HCT116 (cell line): ENCODE measurements at regions not wholly inside any gene's neighbourhood (a gene's known extent, or its start where the extent isn't known, plus 50 kb on each side); places are given as distances from the start of the nearest gene placed in this dataset.
"Not testable (repeated sequence)": the region's sequence is repeated elsewhere in the genome, so short reads cannot be mapped to it uniquely, and the experiment has no call there.

ENCODE experiments used
- ATAC-seq: fragments of 200-7000 bp; cut with Tn5 transposase; 2 replicates; pipeline ENCODE4 v1.9.1; 2020; ENCODE audit warnings: mild to moderate bottlenecking, moderate library complexity
- BruUV-seq: library from RNA; stranded (reverse); fragments of 400-500 nt; replicated peaks from 2 replicates; lab custom pipeline; 2021; lab: Mats Ljungman, UMichigan
- CTCF ChIA-PET: fragments of 300-600 bp; sonication (Branson Sonifier 250); formaldehyde crosslinking; loops from one replicate; lab custom pipeline; 2021; ENCODE audit warnings: antibody characterized with exemption; lab: Charles Lee
- POLR2A ChIA-PET: fragments of 300-600, 350-600 bp; sonication (Branson Sonifier 250); formaldehyde crosslinking; loops from one replicate; lab custom pipeline; 2021; ENCODE audit warnings: antibody characterized with exemption; lab: Charles Lee
- RAD21 ChIA-PET, 2 experiments: fragments of 300-600 bp; sonication (Branson Sonifier 250); formaldehyde crosslinking; loops; one replicate each; lab custom pipeline; 2023; ENCODE audit warnings: low total read pairs in 2 of 2; ENCODE audit not compliant: uncharacterized antibody in 2 of 2, unreplicated experiment in 2 of 2, low non-redundant PET in 1 of 2; lab: Charles Lee
- DNase-seq: peaks from one replicate; pipeline ENCODE4 v3.0.0-alpha.2; 2010; ENCODE audit warnings: low read depth, low spot score
- H2AFZ ChIP-seq: fragments of 200-600 bp; shearing (Covaris generic), sonication (generic); 2 replicates; pipeline ENCODE4 v1.6.1; 2017; ENCODE audit warnings: low read depth, mixed run types, mixed read lengths, antibody characterized with exemption, low read length; ENCODE audit not compliant: poor library complexity, severe bottlenecking
- H3K27ac ChIP-seq: 2 replicates; pipeline ENCODE4 v1.5.1; 2012; ENCODE audit warnings: low read depth, low read length
- H3K27me3 ChIP-seq: fragments of 200-600 bp; sonication (generic); 2 replicates; pipeline ENCODE4 v1.6.1; 2016; ENCODE audit warnings: mixed run types, low read length, mixed read lengths; ENCODE audit not compliant: insufficient read depth
- H3K36me3 ChIP-seq, 2 experiments: fragments of 200-500 bp in 1 of 2; fragments of 200-600 bp in 1 of 2; sonication (Bioruptor generic) in 1 of 2; sonication (generic) in 1 of 2; 2 replicates each; pipeline versions ENCODE4 v1.5.1 to v1.6.1; 2014 to 2016; ENCODE audit warnings: low read length in 2 of 2, inconsistent platforms in 1 of 2, mixed read lengths in 1 of 2, mixed run types in 1 of 2; ENCODE audit not compliant: insufficient read depth in 2 of 2, control insufficient read depth in 1 of 2
- H3K4me1 ChIP-seq, 2 experiments: fragments of 200-600 bp in 1 of 2; sonication (generic) in 1 of 2; 2 replicates each; pipeline versions ENCODE4 v1.5.1 to v1.6.1; 2012 to 2017; ENCODE audit warnings: low read length in 2 of 2, inconsistent platforms in 1 of 2, mild to moderate bottlenecking in 1 of 2, mixed read lengths in 1 of 2, mixed run types in 1 of 2, moderate library complexity in 1 of 2; ENCODE audit not compliant: insufficient read depth in 2 of 2, control insufficient read depth in 1 of 2
- H3K4me2 ChIP-seq: fragments of 200-600 bp; sonication (generic); 2 replicates; pipeline ENCODE4 v1.6.1; 2017; ENCODE audit warnings: mixed run types, low read length, mixed read lengths
- H3K4me3 ChIP-seq, 2 experiments: fragments of 200-600 bp in 1 of 2; sonication (generic) in 1 of 2; replicated peaks in 1 of 2; 2 replicates each; pipeline ENCODE4 v1.5.1; 2011 to 2016; ENCODE audit warnings: low read length in 2 of 2, control low read depth in 1 of 2, low read depth in 1 of 2, mild to moderate bottlenecking in 1 of 2, mixed read lengths in 1 of 2, mixed run types in 1 of 2
- H3K79me2 ChIP-seq: fragments of 200-600 bp; sonication (generic); 2 replicates; pipeline ENCODE4 v1.6.1; 2017; ENCODE audit warnings: mild to moderate bottlenecking, mixed run types, low read length, moderate library complexity, mixed read lengths; ENCODE audit not compliant: insufficient read depth
- H3K9ac ChIP-seq: fragments of 200-600 bp; sonication (generic); 2 replicates; pipeline ENCODE4 v1.6.1; 2016; ENCODE audit warnings: low read length, mixed read lengths
- H3K9me2 ChIP-seq: fragments of 200-600 bp; sonication (generic), shearing (Covaris generic); 2 replicates; pipeline ENCODE4 v1.6.1; 2017; ENCODE audit warnings: mixed run types, mild to moderate bottlenecking, moderate library complexity; ENCODE audit not compliant: insufficient read depth
- H3K9me3 ChIP-seq, 2 experiments: fragments of 200-500 bp in 1 of 2; fragments of 200-600 bp in 1 of 2; sonication (Bioruptor generic) in 1 of 2; sonication (generic) in 1 of 2; 2 replicates each; pipeline ENCODE4 v1.6.1; 2014 to 2017; ENCODE audit warnings: low read length in 2 of 2, mixed read lengths in 2 of 2, inconsistent platforms in 1 of 2, low read depth in 1 of 2, mild to moderate bottlenecking in 1 of 2, mixed run types in 1 of 2, moderate library complexity in 1 of 2; ENCODE audit not compliant: control insufficient read depth in 1 of 2, insufficient read depth in 1 of 2
- H4K20me1 ChIP-seq: fragments of 200-600 bp; sonication (generic), shearing (Covaris generic); 2 replicates; pipeline ENCODE4 v1.6.1; 2017; ENCODE audit warnings: mixed run types, mild to moderate bottlenecking, moderate library complexity; ENCODE audit not compliant: insufficient read depth
- ELF1 ChIP-seq: IDR thresholded peaks from 2 replicates; pipeline ENCODE4 v1.6.1; 2012; ENCODE audit warnings: low read depth, borderline replicate concordance
- SRF ChIP-seq: IDR thresholded peaks from 2 replicates; pipeline ENCODE4 v1.6.1; 2012; ENCODE audit warnings: low read depth
- TCF7L2 ChIP-seq: IDR thresholded peaks from 2 replicates; pipeline ENCODE4 v1.7.0; 2011; ENCODE audit warnings: borderline replicate concordance, inconsistent platforms; ENCODE audit not compliant: insufficient read depth, insufficient read length; ENCODE audit errors: extremely low read depth
- ZBTB33 ChIP-seq: IDR thresholded peaks from 2 replicates; pipeline ENCODE4 v1.6.1; 2011; ENCODE audit warnings: mild to moderate bottlenecking, low read length, moderate library complexity; ENCODE audit not compliant: insufficient replicate concordance; ENCODE audit errors: extremely low read depth
- intact Hi-C: fragments of 100-400 bp; cut with micrococcal nuclease; formaldehyde crosslinking; loops from 2 replicates; pipeline ENCODE4 v1.10.0; 2022
- TF ChIP-seq, protein P1 (sequence below), 3 experiments: fragments of 200-600 bp in 1 of 3; sonication (generic) in 1 of 3; IDR thresholded peaks in 2 of 3; conservative IDR thresholded peaks in 1 of 3; 2 replicates each; pipeline ENCODE4 v1.5.1; 2012 to 2017; ENCODE audit warnings: low read depth in 2 of 3, low read length in 2 of 3, antibody characterized with exemption in 1 of 3, borderline replicate concordance in 1 of 3, control low read depth in 1 of 3, mild to moderate bottlenecking in 1 of 3, mixed read lengths in 1 of 3, mixed run types in 1 of 3, moderate library complexity in 1 of 3; ENCODE audit not compliant: insufficient read depth in 1 of 3

GRCh38 chr18:30439174-30439573 is 603.4 kb downstream of the DSC3 start:
- Histone ChIP-seq H3K4me1 (no peaks in the 10 kb centered on the region), H4K20me1 (no peaks in the 10 kb centered on the region), H3K9me2 (no peaks in the 10 kb centered on the region), H3K9ac (no peak overlapping the region), H3K4me2 (no peak overlapping the region), H3K27me3 (no peaks in the 10 kb centered on the region), H3K4me3 (no peak overlapping the region), H3K36me3 (no peaks in the 10 kb centered on the region), H3K27ac (no peak overlapping the region), H3K9me3 (no peaks in the 10 kb centered on the region), H3K79me2 (no peaks in the 10 kb centered on the region), H2AFZ (no peak overlapping the region)
- no peak for ATAC-seq
- RAD21 ChIA-PET = no interaction called here
- intact Hi-C loops = no loop called here
- no peak for TF ChIP-seq SRF
- no peak for TF ChIP-seq ZBTB33
- CTCF ChIA-PET = no interaction called here
- no peak for DNase-seq
- no TSS peak for BruUV-seq
- POLR2A ChIA-PET = no interaction called here

- TF ChIP-seq, protein P1, sequence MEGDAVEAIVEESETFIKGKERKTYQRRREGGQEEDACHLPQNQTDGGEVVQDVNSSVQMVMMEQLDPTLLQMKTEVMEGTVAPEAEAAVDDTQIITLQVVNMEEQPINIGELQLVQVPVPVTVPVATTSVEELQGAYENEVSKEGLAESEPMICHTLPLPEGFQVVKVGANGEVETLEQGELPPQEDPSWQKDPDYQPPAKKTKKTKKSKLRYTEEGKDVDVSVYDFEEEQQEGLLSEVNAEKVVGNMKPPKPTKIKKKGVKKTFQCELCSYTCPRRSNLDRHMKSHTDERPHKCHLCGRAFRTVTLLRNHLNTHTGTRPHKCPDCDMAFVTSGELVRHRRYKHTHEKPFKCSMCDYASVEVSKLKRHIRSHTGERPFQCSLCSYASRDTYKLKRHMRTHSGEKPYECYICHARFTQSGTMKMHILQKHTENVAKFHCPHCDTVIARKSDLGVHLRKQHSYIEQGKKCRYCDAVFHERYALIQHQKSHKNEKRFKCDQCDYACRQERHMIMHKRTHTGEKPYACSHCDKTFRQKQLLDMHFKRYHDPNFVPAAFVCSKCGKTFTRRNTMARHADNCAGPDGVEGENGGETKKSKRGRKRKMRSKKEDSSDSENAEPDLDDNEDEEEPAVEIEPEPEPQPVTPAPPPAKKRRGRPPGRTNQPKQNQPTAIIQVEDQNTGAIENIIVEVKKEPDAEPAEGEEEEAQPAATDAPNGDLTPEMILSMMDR (IDR thresholded peaks at IDR 0.05 in 2 of 3, conservative IDR thresholded peaks at IDR 0.05 in 1 of 3; ENCODE audit: borderline replicate concordance in 1 of 3, insufficient read depth in 1 of 3, low read depth in 2 of 3, low read length in 2 of 3) = no peak
- TF ChIP-seq ELF1 (no peak), TCF7L2 (no peak)
- CTCF ChIA-PET = no interaction called here
Measured at GRCh38 chr18:30432349-30432748, 610.2 kb downstream of the DSC3 start.

DNA sequence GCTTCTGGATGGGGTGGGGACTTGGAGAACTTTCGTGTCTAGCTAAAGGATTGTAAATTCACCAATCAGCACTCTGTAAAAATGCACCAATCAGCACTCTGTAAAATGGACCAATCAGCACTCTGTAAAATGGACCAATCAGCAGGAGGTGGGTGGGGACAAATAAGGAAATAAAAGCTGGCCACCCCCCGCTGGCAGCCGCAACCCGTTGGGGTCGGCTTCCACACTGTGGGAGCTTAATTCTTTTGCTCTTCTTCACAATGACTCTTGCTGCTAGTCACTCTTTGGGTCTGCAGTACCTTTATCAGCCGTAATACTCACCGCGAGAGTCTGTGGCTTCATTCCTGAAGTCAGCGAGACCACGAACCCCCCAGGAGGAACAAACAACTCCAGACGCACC is 623.1 kb downstream of the DSC3 start:
- BruUV-seq, H3K36me3 ChIP-seq, H3K4me2 ChIP-seq, H3K79me2 ChIP-seq, H3K9me3 ChIP-seq, RAD21 ChIA-PET, H3K9me2 ChIP-seq, H3K27ac ChIP-seq, CTCF ChIA-PET, H3K27me3 ChIP-seq, DNase-seq, H4K20me1 ChIP-seq, intact Hi-C loops, H3K9ac ChIP-seq, POLR2A ChIA-PET, ATAC-seq, H3K4me1 ChIP-seq, H3K4me3 ChIP-seq, H2AFZ ChIP-seq: not testable (repeated sequence)

More at GRCh38 chr18:30432349-30432748, 610.2 kb downstream of the DSC3 start:
- no peak for ATAC-seq
- no peak overlapping the region for H3K4me3 ChIP-seq
- RAD21 ChIA-PET = no interaction called here
- no TSS peak for BruUV-seq
- no peak overlapping the region for H3K4me2 ChIP-seq
- H3K9me3 ChIP-seq = no peaks in the 10 kb centered on the region
- no peaks in the 10 kb centered on the region for H3K4me1 ChIP-seq
- POLR2A ChIA-PET = no interaction called here
- no peak for DNase-seq
- H3K9ac ChIP-seq = no peak overlapping the region
- no peak overlapping the region for H2AFZ ChIP-seq
- H3K9me2 ChIP-seq = no peaks in the 10 kb centered on the region
- no peaks in the 10 kb centered on the region for H3K79me2 ChIP-seq
- no peaks in the 10 kb centered on the region for H3K36me3 ChIP-seq
- no peaks in the 10 kb centered on the region for H4K20me1 ChIP-seq
- H3K27ac ChIP-seq = no peak overlapping the region
- no peaks in the 10 kb centered on the region for H3K27me3 ChIP-seq
- intact Hi-C loops = no loop called here
